HEK293 (cell line): ENCODE measurements at regions not wholly inside any gene's neighbourhood (a gene's known extent, or its start where the extent isn't known, plus 50 kb on each side); places are given as distances from the start of the nearest gene placed in this dataset.
A peak's percentile ranks its signal among the peaks of the same experiment; 100 is the strongest.

Experiments used
- CTCF ChIA-PET: fragments of 350-600 bp; formaldehyde crosslinking; extraction: SDS; loops from one replicate; lab custom pipeline; 2021; ENCODE audit warnings: antibody characterized with exemption; lab: Yijun Ruan, JAX
- POLR2A ChIA-PET: fragments of 300-600 bp; formaldehyde crosslinking; extraction: SDS; loops from one replicate; lab custom pipeline; 2020; ENCODE audit warnings: antibody characterized with exemption, inconsistent platforms; lab: Yijun Ruan, JAX
- H3K27ac ChIP-seq: fragments of 200-500 bp; sonication (Bioruptor generic); 2 replicates; pipeline ENCODE4 v1.5.1; 2014; ENCODE audit warnings: low read depth, low read length, control low read depth, inconsistent platforms; ENCODE audit errors: extremely low read depth
- H3K36me3 ChIP-seq, 2 experiments: fragments of 200-500 bp in 1 of 2; sonication (Bioruptor generic) in 1 of 2; 1 replicate in 1 of 2; 2 replicates in 1 of 2; pipeline ENCODE4 v1.5.1; 2014 to 2017; ENCODE audit warnings: inconsistent platforms in 2 of 2, low read length in 2 of 2; ENCODE audit not compliant: control insufficient read depth in 2 of 2, insufficient read depth in 1 of 2
- H3K4me1 ChIP-seq: fragments of 200-500 bp; sonication (Bioruptor generic); 2 replicates; pipeline ENCODE4 v1.5.1; 2014; ENCODE audit warnings: mild to moderate bottlenecking, low read length, inconsistent platforms; ENCODE audit not compliant: control insufficient read depth, insufficient read depth
- H3K4me3 ChIP-seq: 2 replicates; pipeline ENCODE4 v1.5.1; 2011; ENCODE audit warnings: low read depth, mild to moderate bottlenecking, control low read depth, low read length, moderate library complexity
- H3K9me3 ChIP-seq: fragments of 200-500 bp; sonication (Bioruptor generic); 2 replicates; pipeline ENCODE4 v1.5.1; 2014; ENCODE audit warnings: low read depth, low read length, inconsistent platforms; ENCODE audit not compliant: control insufficient read depth, insufficient read depth
- GLI4 ChIP-seq: fragments of 450-650 bp; formaldehyde crosslinking; IDR thresholded peaks from 2 replicates; pipeline ENCODE4 v1.5.1; 2016; ENCODE audit warnings: missing biosample characterization, missing genetic modification characterization
- OVOL3 ChIP-seq: fragments of 450-650 bp; formaldehyde crosslinking; IDR thresholded peaks from 2 replicates; pipeline ENCODE4 v1.5.1; 2016; ENCODE audit warnings: missing biosample characterization, missing genetic modification characterization
- TCF7L2 ChIP-seq: IDR thresholded peaks from 2 replicates; pipeline ENCODE4 v1.6.1; 2011; ENCODE audit warnings: low read depth, mild to moderate bottlenecking, inconsistent platforms, low read length, moderate library complexity, borderline replicate concordance
- ZNF140 ChIP-seq: fragments of 450-650 bp; formaldehyde crosslinking; IDR thresholded peaks from 2 replicates; pipeline ENCODE4 v1.5.1; 2016; ENCODE audit warnings: missing biosample characterization, missing genetic modification characterization
- ZNF157 ChIP-seq: fragments of 450-650 bp; formaldehyde crosslinking; IDR thresholded peaks from 2 replicates; pipeline ENCODE4 v1.5.1; 2016; ENCODE audit warnings: missing biosample characterization, missing genetic modification characterization
- ZNF350 ChIP-seq: fragments of 450-650 bp; formaldehyde crosslinking; IDR thresholded peaks from 2 replicates; pipeline ENCODE4 v1.5.0; 2017; ENCODE audit warnings: missing biosample characterization, mild to moderate bottlenecking, missing genetic modification characterization
- ZNF391 ChIP-seq: fragments of 450-650 bp; formaldehyde crosslinking; IDR thresholded peaks from 2 replicates; pipeline ENCODE4 v1.5.1; 2016; ENCODE audit warnings: low read depth, missing biosample characterization, missing genetic modification characterization, borderline replicate concordance
- ZNF394 ChIP-seq: fragments of 450-650 bp; formaldehyde crosslinking; IDR thresholded peaks from 2 replicates; pipeline ENCODE4 v1.5.1; 2016; ENCODE audit warnings: missing biosample characterization, missing genetic modification characterization, mild to moderate bottlenecking, moderate library complexity, borderline replicate concordance
- ZNF433 ChIP-seq: fragments of 450-650 bp; formaldehyde crosslinking; IDR thresholded peaks from 2 replicates; pipeline ENCODE4 v1.5.1; 2016; ENCODE audit warnings: missing biosample characterization, missing genetic modification characterization, low read depth
- ZNF548 ChIP-seq: fragments of 450-650 bp; formaldehyde crosslinking; IDR thresholded peaks from 2 replicates; pipeline ENCODE4 v1.5.1; 2016; ENCODE audit warnings: missing biosample characterization, missing genetic modification characterization
- ZNF555 ChIP-seq: fragments of 450-650 bp; formaldehyde crosslinking; conservative IDR thresholded peaks from 2 replicates; pipeline ENCODE4 v1.5.1; 2017; ENCODE audit warnings: missing biosample characterization, mild to moderate bottlenecking, missing genetic modification characterization, inconsistent platforms
- ZNF596 ChIP-seq: fragments of 450-650 bp; IDR thresholded peaks from 2 replicates; pipeline ENCODE4 v1.5.0; 2018; ENCODE audit warnings: missing biosample characterization, mild to moderate bottlenecking, missing genetic modification characterization, moderate library complexity
- ZNF785 ChIP-seq: fragments of 450-650 bp; formaldehyde crosslinking; IDR thresholded peaks from 2 replicates; pipeline ENCODE4 v1.5.1; 2016; ENCODE audit warnings: missing biosample characterization, missing genetic modification characterization
- TF ChIP-seq, protein P1 (sequence below): fragments of 450-650 bp; formaldehyde crosslinking; IDR thresholded peaks from 2 replicates; pipeline ENCODE4 v1.5.1; 2017; ENCODE audit warnings: missing biosample characterization, mild to moderate bottlenecking, missing genetic modification characterization, moderate library complexity
- TF ChIP-seq, protein P2 (sequence below): fragments of 450-650 bp; formaldehyde crosslinking; IDR thresholded peaks from 2 replicates; pipeline ENCODE4 v1.5.1; 2016; ENCODE audit warnings: missing biosample characterization, missing genetic modification characterization, low read depth
- TF ChIP-seq, protein P3 (sequence below): IDR thresholded peaks from 2 replicates; pipeline ENCODE4 v1.6.1; 2011; ENCODE audit warnings: mild to moderate bottlenecking, low read depth, low read length, borderline replicate concordance
- TF ChIP-seq, protein P4 (sequence below): fragments of 450-650 bp; formaldehyde crosslinking; IDR thresholded peaks from 2 replicates; pipeline ENCODE4 v1.5.1; 2016; ENCODE audit warnings: missing biosample characterization, missing genetic modification characterization
- TF ChIP-seq, protein P5 (sequence below): fragments of 450-650 bp; formaldehyde crosslinking; IDR thresholded peaks from 2 replicates; pipeline ENCODE4; 2016; ENCODE audit warnings: missing biosample characterization, missing genetic modification characterization
- TF ChIP-seq, protein P6 (sequence below): fragments of 450-650 bp; formaldehyde crosslinking; optimal IDR thresholded peaks from 2 replicates; pipeline ENCODE3; 2016; ENCODE audit warnings: missing biosample characterization, mild to moderate bottlenecking, missing genetic modification characterization

DNA sequence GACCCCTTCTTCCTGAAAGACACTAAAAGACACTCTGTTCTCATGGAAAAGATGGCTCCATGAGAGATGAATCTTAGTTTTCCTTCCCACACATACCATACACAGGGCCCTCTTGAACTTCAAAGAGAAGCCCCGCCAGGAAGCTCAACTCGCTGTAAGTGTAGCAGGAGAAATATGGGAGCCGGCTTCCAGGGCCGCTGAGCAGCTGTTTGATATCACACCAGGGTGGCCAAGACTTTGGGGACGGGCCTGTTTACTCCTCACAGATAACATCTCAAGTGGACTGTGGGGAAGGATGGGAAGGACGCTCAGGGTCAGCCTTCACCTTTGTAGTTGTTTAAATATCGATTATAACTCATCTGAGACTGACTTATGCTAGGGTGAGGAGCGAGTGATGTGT is 235.5 kb upstream of the TBX3 start:
- peaks cover 3% of the 10 kb centered on the region for H3K9me3 ChIP-seq
- TF ChIP-seq, protein P1, sequence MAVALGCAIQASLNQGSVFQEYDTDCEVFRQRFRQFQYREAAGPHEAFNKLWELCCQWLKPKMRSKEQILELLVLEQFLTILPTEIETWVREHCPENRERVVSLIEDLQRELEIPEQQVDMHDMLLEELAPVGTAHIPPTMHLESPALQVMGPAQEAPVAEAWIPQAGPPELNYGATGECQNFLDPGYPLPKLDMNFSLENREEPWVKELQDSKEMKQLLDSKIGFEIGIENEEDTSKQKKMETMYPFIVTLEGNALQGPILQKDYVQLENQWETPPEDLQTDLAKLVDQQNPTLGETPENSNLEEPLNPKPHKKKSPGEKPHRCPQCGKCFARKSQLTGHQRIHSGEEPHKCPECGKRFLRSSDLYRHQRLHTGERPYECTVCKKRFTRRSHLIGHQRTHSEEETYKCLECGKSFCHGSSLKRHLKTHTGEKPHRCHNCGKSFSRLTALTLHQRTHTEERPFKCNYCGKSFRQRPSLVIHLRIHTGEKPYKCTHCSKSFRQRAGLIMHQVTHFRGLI: 0 out of 2 replicates have a peak, but pooled peaks have one; percentile 15
- TF ChIP-seq TCF7L2: peak; percentile 60; the same call in 1 of the 2 replicates
- TF ChIP-seq, protein P2, sequence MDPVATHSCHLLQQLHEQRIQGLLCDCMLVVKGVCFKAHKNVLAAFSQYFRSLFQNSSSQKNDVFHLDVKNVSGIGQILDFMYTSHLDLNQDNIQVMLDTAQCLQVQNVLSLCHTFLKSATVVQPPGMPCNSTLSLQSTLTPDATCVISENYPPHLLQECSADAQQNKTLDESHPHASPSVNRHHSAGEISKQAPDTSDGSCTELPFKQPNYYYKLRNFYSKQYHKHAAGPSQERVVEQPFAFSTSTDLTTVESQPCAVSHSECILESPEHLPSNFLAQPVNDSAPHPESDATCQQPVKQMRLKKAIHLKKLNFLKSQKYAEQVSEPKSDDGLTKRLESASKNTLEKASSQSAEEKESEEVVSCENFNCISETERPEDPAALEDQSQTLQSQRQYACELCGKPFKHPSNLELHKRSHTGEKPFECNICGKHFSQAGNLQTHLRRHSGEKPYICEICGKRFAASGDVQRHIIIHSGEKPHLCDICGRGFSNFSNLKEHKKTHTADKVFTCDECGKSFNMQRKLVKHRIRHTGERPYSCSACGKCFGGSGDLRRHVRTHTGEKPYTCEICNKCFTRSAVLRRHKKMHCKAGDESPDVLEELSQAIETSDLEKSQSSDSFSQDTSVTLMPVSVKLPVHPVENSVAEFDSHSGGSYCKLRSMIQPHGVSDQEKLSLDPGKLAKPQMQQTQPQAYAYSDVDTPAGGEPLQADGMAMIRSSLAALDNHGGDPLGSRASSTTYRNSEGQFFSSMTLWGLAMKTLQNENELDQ (tag by site-specific recombination): no peak
- ChIA-PET POLR2A (no interaction called here), CTCF (no interaction called here)
- no peaks in the 10 kb centered on the region for H3K36me3 ChIP-seq
- H3K4me3 ChIP-seq: no peak overlapping the region
- H3K27ac ChIP-seq: no peak overlapping the region
- peaks cover 9% of the 10 kb centered on the region for H3K4me1 ChIP-seq

DNA sequence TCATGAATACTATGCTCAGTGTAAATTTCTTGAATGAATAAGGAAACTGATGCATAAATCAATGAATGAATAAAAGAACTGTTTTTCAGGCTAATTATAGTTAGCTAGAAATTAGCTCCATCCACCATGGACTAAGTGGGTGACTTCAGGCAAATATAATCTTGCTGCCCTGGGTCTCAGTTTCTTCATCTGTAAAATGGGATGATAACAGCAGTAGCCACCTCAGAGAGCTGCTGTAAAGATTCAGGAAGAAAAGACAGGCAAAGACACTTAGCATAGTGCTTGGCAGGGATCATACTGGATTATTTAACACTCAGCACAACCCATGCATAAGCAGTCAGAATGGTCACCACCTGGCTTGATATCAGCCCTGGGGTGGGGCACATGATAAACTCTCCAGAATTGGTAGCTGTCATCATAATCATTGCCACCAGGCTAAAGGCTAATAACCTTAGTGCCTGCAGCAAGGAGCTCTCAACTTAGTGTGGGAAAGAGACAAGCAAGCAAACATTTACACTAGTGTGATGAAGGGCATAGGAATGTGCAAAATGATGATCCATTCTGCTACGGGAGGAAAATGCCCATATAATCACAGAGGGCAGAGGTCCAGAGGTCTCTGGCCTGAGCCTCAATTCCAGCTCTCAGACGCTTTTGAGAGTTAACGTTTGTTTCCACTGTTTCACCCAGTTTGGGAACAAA is 234.7 kb upstream of the TBX3 start:
- ChIA-PET POLR2A (no interaction called here), CTCF (no interaction called here)
- Histone ChIP-seq H3K27ac (no peak overlapping the region), H3K36me3 (no peaks in the 10 kb centered on the region), H3K9me3 (peaks cover 3% of the 10 kb centered on the region)
- TF ChIP-seq ZNF785 (tag by site-specific recombination) (no peak), ZNF433 (tag by site-specific recombination) (no peak), GLI4 (tag by site-specific recombination) (no peak), ZNF596 (tag by site-specific recombination) (no peak), ZNF350 (no peak), ZNF548 (no peak), ZNF391 (no peak), OVOL3 (tag by site-specific recombination) (no peak), ZNF555 (no peak), ZNF140 (tag by site-specific recombination) (no peak), ZNF394 (no peak), ZNF157 (tag by site-specific recombination) (no peak)
- TF ChIP-seq, protein P3, sequence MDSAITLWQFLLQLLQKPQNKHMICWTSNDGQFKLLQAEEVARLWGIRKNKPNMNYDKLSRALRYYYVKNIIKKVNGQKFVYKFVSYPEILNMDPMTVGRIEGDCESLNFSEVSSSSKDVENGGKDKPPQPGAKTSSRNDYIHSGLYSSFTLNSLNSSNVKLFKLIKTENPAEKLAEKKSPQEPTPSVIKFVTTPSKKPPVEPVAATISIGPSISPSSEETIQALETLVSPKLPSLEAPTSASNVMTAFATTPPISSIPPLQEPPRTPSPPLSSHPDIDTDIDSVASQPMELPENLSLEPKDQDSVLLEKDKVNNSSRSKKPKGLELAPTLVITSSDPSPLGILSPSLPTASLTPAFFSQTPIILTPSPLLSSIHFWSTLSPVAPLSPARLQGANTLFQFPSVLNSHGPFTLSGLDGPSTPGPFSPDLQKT: no peak
- TF ChIP-seq, protein P2 (tag by site-specific recombination): no peak
- TF ChIP-seq, protein P4, sequence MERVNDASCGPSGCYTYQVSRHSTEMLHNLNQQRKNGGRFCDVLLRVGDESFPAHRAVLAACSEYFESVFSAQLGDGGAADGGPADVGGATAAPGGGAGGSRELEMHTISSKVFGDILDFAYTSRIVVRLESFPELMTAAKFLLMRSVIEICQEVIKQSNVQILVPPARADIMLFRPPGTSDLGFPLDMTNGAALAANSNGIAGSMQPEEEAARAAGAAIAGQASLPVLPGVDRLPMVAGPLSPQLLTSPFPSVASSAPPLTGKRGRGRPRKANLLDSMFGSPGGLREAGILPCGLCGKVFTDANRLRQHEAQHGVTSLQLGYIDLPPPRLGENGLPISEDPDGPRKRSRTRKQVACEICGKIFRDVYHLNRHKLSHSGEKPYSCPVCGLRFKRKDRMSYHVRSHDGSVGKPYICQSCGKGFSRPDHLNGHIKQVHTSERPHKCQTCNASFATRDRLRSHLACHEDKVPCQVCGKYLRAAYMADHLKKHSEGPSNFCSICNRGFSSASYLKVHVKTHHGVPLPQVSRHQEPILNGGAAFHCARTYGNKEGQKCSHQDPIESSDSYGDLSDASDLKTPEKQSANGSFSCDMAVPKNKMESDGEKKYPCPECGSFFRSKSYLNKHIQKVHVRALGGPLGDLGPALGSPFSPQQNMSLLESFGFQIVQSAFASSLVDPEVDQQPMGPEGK (tag by site-specific recombination): no peak
- TF ChIP-seq, protein P5, sequence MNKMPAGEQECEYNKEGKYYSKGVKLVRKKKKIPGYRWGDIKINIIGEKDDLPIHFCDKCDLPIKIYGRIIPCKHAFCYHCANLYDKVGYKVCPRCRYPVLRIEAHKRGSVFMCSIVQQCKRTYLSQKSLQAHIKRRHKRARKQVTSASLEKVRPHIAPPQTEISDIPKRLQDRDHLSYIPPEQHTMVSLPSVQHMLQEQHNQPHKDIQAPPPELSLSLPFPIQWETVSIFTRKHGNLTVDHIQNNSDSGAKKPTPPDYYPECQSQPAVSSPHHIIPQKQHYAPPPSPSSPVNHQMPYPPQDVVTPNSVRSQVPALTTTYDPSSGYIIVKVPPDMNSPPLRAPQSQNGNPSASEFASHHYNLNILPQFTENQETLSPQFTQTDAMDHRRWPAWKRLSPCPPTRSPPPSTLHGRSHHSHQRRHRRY (tag by site-specific recombination): no peak
- TF ChIP-seq, protein P6, sequence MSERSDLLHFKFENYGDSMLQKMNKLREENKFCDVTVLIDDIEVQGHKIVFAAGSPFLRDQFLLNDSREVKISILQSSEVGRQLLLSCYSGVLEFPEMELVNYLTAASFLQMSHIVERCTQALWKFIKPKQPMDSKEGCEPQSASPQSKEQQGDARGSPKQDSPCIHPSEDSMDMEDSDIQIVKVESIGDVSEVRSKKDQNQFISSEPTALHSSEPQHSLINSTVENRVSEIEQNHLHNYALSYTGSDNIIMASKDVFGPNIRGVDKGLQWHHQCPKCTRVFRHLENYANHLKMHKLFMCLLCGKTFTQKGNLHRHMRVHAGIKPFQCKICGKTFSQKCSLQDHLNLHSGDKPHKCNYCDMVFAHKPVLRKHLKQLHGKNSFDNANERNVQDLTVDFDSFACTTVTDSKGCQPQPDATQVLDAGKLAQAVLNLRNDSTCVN (tag by site-specific recombination): no peak
- TF ChIP-seq, all 188 proteins: peak for 0
- Histone ChIP-seq H3K4me1 (peaks cover 9% of the 10 kb centered on the region), H3K4me3 (no peak overlapping the region)
